ENCODE measurements at regions not wholly inside any gene's neighbourhood (a gene's known extent, or its start where the extent isn't known, plus 50 kb on each side); places are given as distances from the start of the nearest gene placed in this dataset.

- POLR2A ChIA-PET (ENCODE audit: partially characterized antibody), result no interaction called here
Measured at GRCh38 chr1:166588741-166589140, 250.5 kb upstream of the POGK start.

More at GRCh38 chr1:166588741-166589140, 250.5 kb upstream of the POGK start:
- Histone ChIP-seq H4K5ac (ENCODE audit: insufficient read length, low read depth, low read length) (no peak overlapping the region), H2AK5ac (ENCODE audit: low read depth, low read length) (no peak overlapping the region), H3K9me3 (ENCODE audit: insufficient read depth in 2 of 2, low read depth in 1 of 2, low read length in 1 of 2) (no peaks in the 10 kb centered on the region), H4K91ac (replicated peaks; ENCODE audit: insufficient read length, low read length) (no peak overlapping the region), H3K18ac (ENCODE audit: extremely low read depth, low read length) (no peak overlapping the region), H3K4ac (replicated peaks; ENCODE audit: insufficient read length, low read depth, low read length) (no peak overlapping the region), H3K79me1 (ENCODE audit: low read depth, low read length) (no peaks in the 10 kb centered on the region), H4K20me1 (replicated peaks in 1 of 2; ENCODE audit: control insufficient read depth in 1 of 2, insufficient read depth in 2 of 2, low read length in 2 of 2) (no peaks in the 10 kb centered on the region), H3K4me1 (replicated peaks in 1 of 4; ENCODE audit: control insufficient read depth in 3 of 4, insufficient read depth in 4 of 4, low read length in 3 of 4) (no peaks in the 10 kb centered on the region), H2BK15ac (ENCODE audit: low read length) (no peak overlapping the region), H3K4me3 (ENCODE audit: extremely low read depth in 1 of 4, insufficient read depth in 2 of 4, low read depth in 3 of 4, low read length in 4 of 4) (no peak overlapping the region), H3K23ac (ENCODE audit: insufficient read length) (no peak overlapping the region), H3K56ac (replicated peaks; ENCODE audit: insufficient read length, low read depth, low read length) (no peak overlapping the region), H4K8ac (ENCODE audit: extremely low read depth, insufficient read depth, low read length) (no peak overlapping the region), H3K79me2 (ENCODE audit: control insufficient read depth in 1 of 2, insufficient read depth in 2 of 2, low read length in 2 of 2) (no peaks in the 10 kb centered on the region), H3K9ac (replicated peaks in 1 of 4; ENCODE audit: extremely low read depth in 1 of 4, low read depth in 3 of 4, low read length in 3 of 4) (no peak overlapping the region), H2BK12ac (ENCODE audit: low read depth, low read length) (no peak overlapping the region), H3K36me3 (ENCODE audit: control insufficient read depth in 2 of 4, insufficient read depth in 4 of 4, low read length in 3 of 4) (no peaks in the 10 kb centered on the region), H2AFZ (ENCODE audit: low read length) (no peak overlapping the region), H3K23me2 (ENCODE audit: low read depth, low read length) (no peaks in the 10 kb centered on the region), H3K27ac (ENCODE audit: low read depth, low read length) (no peak overlapping the region), H2BK5ac (ENCODE audit: low read depth, low read length) (no peak overlapping the region), H2BK20ac (ENCODE audit: low read length) (no peak overlapping the region), H3K27me3 (replicated peaks in 1 of 4; ENCODE audit: control insufficient read depth in 3 of 4, extremely low read depth in 1 of 4, insufficient read depth in 3 of 4, low read length in 3 of 4) (no peaks in the 10 kb centered on the region), H2BK120ac (replicated peaks; ENCODE audit: low read depth, low read length) (no peak overlapping the region), H3K14ac (ENCODE audit: insufficient read length) (no peak overlapping the region), H3K4me2 (ENCODE audit: insufficient read depth in 1 of 2, low read depth in 2 of 2, low read length in 2 of 2) (no peak overlapping the region)
- FAIRE-seq (no peak), DNase-seq (ENCODE audit: low read depth in 1 of 2, low spot score in 2 of 2) (no peak)
- CTCF ChIA-PET (ENCODE audit: partially characterized antibody), result no interaction called here
- TF ChIP-seq KDM4A (IDR thresholded peaks at IDR 0.05; ENCODE audit: low read depth, low read length, severe bottlenecking) (no peak), RAD21 (IDR thresholded peaks at IDR 0.05 in 1 of 2, conservative IDR thresholded peaks at IDR 0.05 in 1 of 2; ENCODE audit: low read depth in 2 of 2, low read length in 2 of 2) (no peak), PHF8 (conservative IDR thresholded peaks at IDR 0.05; ENCODE audit: low read depth, low read length) (no peak), POU5F1 (IDR thresholded peaks at IDR 0.05; ENCODE audit: low read depth, low read length) (no peak), CHD1 (IDR thresholded peaks at IDR 0.05; ENCODE audit: low read depth, low read length) (no peak)
- 88% methylated on average over 6 of the region's 6 CpGs; no CpG with 5 or more reads in 1 of the 2 experiments for WGBS, 2 experiments (ENCODE audit: extremely low coverage in 1 of 2, insufficient coverage in 1 of 2, insufficient read length in 1 of 2, insufficient replicate concordance in 2 of 2, low coverage in 1 of 2, low lambda C conversion rate in 2 of 2, missing lambda C conversion rate in 1 of 2)

All from H1 (cell line).